ENCODE measurements at regions not wholly inside any gene's neighbourhood (a gene's known extent, or its start where the extent isn't known, plus 50 kb on each side); places are given as distances from the start of the nearest gene placed in this dataset.

DNA sequence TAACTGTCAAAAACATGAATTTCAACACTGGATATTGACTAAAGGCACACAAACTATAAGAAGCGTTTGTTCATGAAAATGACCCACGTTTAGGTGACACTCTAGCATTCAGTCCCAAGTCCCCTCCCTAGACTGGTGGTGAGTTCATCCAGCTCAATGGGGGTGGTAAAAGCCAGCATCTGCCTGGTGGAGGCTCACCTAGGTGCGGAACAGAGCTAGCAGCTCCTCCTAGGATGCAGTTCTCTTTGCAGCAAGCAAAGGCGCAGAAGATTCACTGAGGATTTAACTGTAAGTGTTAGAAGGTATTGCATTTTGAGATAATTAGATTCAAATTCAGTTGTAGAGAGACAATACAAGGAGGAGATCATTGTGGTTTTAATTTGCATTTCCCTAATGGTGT, 87.6 kb downstream of the VSTM2A start:
- no peak for ATAC-seq
- BruUV-seq (replicated peaks), result no TSS peak
- Histone ChIP-seq H3K36me3 (ENCODE audit: control insufficient read depth in 2 of 2, insufficient read depth in 2 of 2, low read length in 1 of 2) (no peaks in the 10 kb centered on the region), H2AFZ (ENCODE audit: control insufficient read depth, low read depth, low read length) (no peak overlapping the region), H3K4me3 (no peak overlapping the region), H3K79me2 (ENCODE audit: control insufficient read depth, insufficient read depth, low read length) (no peaks in the 10 kb centered on the region), H3K4me1 (ENCODE audit: control insufficient read depth, insufficient read depth, low read length) (no peaks in the 10 kb centered on the region), H3K4me2 (ENCODE audit: control insufficient read depth, insufficient read depth) (no peak overlapping the region), H3K9ac (ENCODE audit: control insufficient read depth, insufficient read depth, low read length) (no peak overlapping the region), H4K20me1 (ENCODE audit: control insufficient read depth, insufficient read depth) (no peaks in the 10 kb centered on the region), H3K27me3 (replicated peaks in 1 of 2; ENCODE audit: control insufficient read depth in 2 of 2, insufficient read depth in 2 of 2, low read length in 1 of 2) (no peaks in the 10 kb centered on the region), H3K9me3 (replicated peaks; ENCODE audit: control insufficient read depth, insufficient read depth, low read length) (no peaks in the 10 kb centered on the region), H3K27ac (ENCODE audit: control insufficient read depth, insufficient read depth) (no peak overlapping the region)
- ChIA-PET CTCF (no interaction called here), POLR2A (no interaction called here), RAD21 (ENCODE audit: unreplicated experiment) (no interaction called here), SMC1A (ENCODE audit: uncharacterized antibody, unreplicated experiment) (no interaction called here)
- FAIRE-seq, result no peak
- WGBS (ENCODE audit: insufficient coverage, insufficient replicate concordance, low lambda C conversion rate, missing lambda C conversion rate), result 36% methylated on average over 4 of the region's 4 CpGs
- intact Hi-C loops (cut with micrococcal nuclease; ENCODE audit: unreplicated experiment), result no loop called here
- no peak for DNase-seq (ENCODE audit: low read depth, low spot score)
- TF ChIP-seq FOXM1 (IDR thresholded peaks at IDR 0.05; ENCODE audit: low read depth, low read length) (no peak), TCF12 (IDR thresholded peaks at IDR 0.05; ENCODE audit: low read depth, low read length) (no peak), ETV6 (conservative IDR thresholded peaks at IDR 0.05 in 1 of 2, IDR thresholded peaks at IDR 0.05 in 1 of 2; ENCODE audit: borderline replicate concordance in 1 of 2, low read depth in 1 of 2) (no peak), SREBF1 (IDR thresholded peaks at IDR 0.05; ENCODE audit: low read length) (no peak), GATAD2B (conservative IDR thresholded peaks at IDR 0.05; ENCODE audit: low read depth) (no peak), ZBED1 (IDR thresholded peaks at IDR 0.05; ENCODE audit: borderline replicate concordance) (no peak), HCFC1 (IDR thresholded peaks at IDR 0.05; ENCODE audit: low read length) (no peak), FOS (IDR thresholded peaks at IDR 0.05; ENCODE audit: borderline replicate concordance, extremely low read depth, insufficient read length) (no peak), ASH2L (IDR thresholded peaks at IDR 0.05; ENCODE audit: borderline replicate concordance, low read depth) (no peak), RAD21 (IDR thresholded peaks at IDR 0.05; ENCODE audit: insufficient read depth, low read depth, low read length) (no peak), SUPT20H (IDR thresholded peaks at IDR 0.05; ENCODE audit: borderline replicate concordance, control insufficient read depth, low read depth, low read length) (no peak), POLR2AphosphoS2 (IDR thresholded peaks at IDR 0.05; ENCODE audit: low read depth, low read length) (no peak), JUND (IDR thresholded peaks at IDR 0.05; ENCODE audit: low read depth, low read length) (no peak)
- TF ChIP-seq, protein P1, sequence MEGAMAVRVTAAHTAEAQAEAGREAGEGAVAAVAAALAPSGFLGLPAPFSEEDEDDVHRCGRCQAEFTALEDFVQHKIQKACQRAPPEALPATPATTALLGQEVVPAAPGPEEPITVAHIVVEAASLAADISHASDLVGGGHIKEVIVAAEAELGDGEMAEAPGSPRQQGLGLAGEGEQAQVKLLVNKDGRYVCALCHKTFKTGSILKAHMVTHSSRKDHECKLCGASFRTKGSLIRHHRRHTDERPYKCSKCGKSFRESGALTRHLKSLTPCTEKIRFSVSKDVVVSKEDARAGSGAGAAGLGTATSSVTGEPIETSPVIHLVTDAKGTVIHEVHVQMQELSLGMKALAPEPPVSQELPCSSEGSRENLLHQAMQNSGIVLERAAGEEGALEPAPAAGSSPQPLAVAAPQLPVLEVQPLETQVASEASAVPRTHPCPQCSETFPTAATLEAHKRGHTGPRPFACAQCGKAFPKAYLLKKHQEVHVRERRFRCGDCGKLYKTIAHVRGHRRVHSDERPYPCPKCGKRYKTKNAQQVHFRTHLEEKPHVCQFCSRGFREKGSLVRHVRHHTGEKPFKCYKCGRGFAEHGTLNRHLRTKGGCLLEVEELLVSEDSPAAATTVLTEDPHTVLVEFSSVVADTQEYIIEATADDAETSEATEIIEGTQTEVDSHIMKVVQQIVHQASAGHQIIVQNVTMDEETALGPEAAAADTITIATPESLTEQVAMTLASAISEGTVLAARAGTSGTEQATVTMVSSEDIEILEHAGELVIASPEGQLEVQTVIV (IDR thresholded peaks at IDR 0.05; ENCODE audit: borderline replicate concordance, partially characterized antibody), result no peak
- TF ChIP-seq, protein P2, sequence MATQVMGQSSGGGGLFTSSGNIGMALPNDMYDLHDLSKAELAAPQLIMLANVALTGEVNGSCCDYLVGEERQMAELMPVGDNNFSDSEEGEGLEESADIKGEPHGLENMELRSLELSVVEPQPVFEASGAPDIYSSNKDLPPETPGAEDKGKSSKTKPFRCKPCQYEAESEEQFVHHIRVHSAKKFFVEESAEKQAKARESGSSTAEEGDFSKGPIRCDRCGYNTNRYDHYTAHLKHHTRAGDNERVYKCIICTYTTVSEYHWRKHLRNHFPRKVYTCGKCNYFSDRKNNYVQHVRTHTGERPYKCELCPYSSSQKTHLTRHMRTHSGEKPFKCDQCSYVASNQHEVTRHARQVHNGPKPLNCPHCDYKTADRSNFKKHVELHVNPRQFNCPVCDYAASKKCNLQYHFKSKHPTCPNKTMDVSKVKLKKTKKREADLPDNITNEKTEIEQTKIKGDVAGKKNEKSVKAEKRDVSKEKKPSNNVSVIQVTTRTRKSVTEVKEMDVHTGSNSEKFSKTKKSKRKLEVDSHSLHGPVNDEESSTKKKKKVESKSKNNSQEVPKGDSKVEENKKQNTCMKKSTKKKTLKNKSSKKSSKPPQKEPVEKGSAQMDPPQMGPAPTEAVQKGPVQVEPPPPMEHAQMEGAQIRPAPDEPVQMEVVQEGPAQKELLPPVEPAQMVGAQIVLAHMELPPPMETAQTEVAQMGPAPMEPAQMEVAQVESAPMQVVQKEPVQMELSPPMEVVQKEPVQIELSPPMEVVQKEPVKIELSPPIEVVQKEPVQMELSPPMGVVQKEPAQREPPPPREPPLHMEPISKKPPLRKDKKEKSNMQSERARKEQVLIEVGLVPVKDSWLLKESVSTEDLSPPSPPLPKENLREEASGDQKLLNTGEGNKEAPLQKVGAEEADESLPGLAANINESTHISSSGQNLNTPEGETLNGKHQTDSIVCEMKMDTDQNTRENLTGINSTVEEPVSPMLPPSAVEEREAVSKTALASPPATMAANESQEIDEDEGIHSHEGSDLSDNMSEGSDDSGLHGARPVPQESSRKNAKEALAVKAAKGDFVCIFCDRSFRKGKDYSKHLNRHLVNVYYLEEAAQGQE (IDR thresholded peaks at IDR 0.05; ENCODE audit: low read depth, low read length), result no peak
- in situ Hi-C loops (cut with MboI), result no loop called here

Measured in GM12878 (cell line).